Heart left ventricle (tissue), 13 donors: ENCODE measurements at regions not wholly inside any gene's neighbourhood (a gene's known extent, or its start where the extent isn't known, plus 50 kb on each side); places are given as distances from the start of the nearest gene placed in this dataset.

ENCODE experiments used
- POLR2A ChIP-seq, 2 donors: fragments of 450-650 bp; IDR thresholded peaks; one replicate each; pipeline ENCODE4 v1.6.1; 2017; ENCODE audit warnings: antibody characterized with exemption in 2 of 2, mild to moderate bottlenecking in 2 of 2, moderate library complexity in 2 of 2
- TF ChIP-seq, protein P1 (sequence below), 12 donors: fragments of 200-600 bp; sonication (generic) in 4 of 12; IDR thresholded peaks; one replicate each; pipeline versions ENCODE4 v1.5.0 to v1.8.0; 2018 to 2022; ENCODE audit warnings: antibody characterized with exemption in 12 of 12, mild to moderate bottlenecking in 5 of 12
- donor health status: ischemic (EF 13 %, LVEDD 7.1; RV severe dilation, severe dysfunction).
- donor health status: DM: no; HTN: yes; CAD: no.
- donor health status: DM: no; HTN: no; CAD: no.
- donor health status: ischemic (EF 25% LVEDD 6.9; RV normal size, moderate dysfunction).
- donor health status: ischemic (EF 25% LVEDD 5.7; RV mildly dilated, moderate dysfunction).
- donor health status: ischemic (EF 35%, LVEDD 5.7; RV mildly dilated, moderate dysfunction).
- donor health status: nonischemic (EF 11% LVEDD 7.7; RV severe dilation, severe dysfunction).
- donor health status: DM: yes; HTN: yes; CAD: no.
- donor health status: PGD.
- donor health status: ischemic (EF 29% LVEDD 5.4; RV normal size, mild dysfunction).
- donor health status: nonischemic (EF 23%, LVEDD 6.1; RV moderate dilation, normal function).

DNA sequence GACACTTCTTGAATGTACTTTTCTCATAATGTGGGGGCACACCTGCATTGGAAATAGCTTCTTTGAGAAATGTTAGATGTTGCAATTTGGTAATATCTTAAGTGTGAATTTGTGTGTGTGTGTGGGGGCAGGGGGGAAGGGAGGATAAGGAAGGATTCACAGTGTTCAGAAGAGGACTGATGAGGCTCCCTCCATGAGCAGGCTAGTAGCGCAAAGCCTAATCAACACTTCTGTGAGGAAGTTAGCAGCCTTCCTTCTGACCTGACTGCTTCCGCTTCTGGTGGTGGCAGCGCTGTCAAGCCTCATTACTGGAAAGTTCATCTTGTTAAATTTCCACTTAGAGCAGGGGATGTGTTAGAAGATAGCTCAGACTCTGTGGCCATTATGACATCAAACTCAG is 295.4 kb upstream of the SPRED2 start:
- TF ChIP-seq, protein P1, sequence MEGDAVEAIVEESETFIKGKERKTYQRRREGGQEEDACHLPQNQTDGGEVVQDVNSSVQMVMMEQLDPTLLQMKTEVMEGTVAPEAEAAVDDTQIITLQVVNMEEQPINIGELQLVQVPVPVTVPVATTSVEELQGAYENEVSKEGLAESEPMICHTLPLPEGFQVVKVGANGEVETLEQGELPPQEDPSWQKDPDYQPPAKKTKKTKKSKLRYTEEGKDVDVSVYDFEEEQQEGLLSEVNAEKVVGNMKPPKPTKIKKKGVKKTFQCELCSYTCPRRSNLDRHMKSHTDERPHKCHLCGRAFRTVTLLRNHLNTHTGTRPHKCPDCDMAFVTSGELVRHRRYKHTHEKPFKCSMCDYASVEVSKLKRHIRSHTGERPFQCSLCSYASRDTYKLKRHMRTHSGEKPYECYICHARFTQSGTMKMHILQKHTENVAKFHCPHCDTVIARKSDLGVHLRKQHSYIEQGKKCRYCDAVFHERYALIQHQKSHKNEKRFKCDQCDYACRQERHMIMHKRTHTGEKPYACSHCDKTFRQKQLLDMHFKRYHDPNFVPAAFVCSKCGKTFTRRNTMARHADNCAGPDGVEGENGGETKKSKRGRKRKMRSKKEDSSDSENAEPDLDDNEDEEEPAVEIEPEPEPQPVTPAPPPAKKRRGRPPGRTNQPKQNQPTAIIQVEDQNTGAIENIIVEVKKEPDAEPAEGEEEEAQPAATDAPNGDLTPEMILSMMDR (IDR thresholded peaks at IDR 0.05): no peak
- no peak for TF ChIP-seq POLR2A (IDR thresholded peaks at IDR 0.05)
